Kidney tubule cell (primary cell): ENCODE measurements at regions not wholly inside any gene's neighbourhood (a gene's known extent, or its start where the extent isn't known, plus 50 kb on each side); places are given as distances from the start of the nearest gene placed in this dataset.

ENCODE experiments used
- DNase-seq: peaks from one replicate; pipeline ENCODE4 v3.0.0-alpha.2; 2018; ENCODE audit warnings: low spot score

DNA sequence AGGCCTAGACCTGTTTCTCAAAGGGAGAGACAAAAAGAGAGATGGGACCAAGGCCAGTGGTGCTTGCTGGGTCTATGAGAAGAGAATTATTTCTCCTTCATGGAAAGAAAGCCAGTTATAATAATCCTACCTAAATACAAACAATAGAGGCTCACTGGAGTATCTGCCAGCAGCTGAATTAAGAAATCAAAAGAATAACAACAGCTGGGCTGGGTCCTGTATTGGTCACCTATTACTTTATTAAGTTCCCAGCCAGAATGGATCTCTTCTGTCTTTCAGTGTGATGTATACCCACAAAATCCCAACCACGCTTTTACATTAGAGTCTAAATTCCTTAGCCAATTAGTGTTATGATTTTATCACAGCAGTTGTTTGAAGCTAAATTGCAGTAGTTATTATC is 297.8 kb upstream of the DACH1 start:
- no peak for DNase-seq

DNA sequence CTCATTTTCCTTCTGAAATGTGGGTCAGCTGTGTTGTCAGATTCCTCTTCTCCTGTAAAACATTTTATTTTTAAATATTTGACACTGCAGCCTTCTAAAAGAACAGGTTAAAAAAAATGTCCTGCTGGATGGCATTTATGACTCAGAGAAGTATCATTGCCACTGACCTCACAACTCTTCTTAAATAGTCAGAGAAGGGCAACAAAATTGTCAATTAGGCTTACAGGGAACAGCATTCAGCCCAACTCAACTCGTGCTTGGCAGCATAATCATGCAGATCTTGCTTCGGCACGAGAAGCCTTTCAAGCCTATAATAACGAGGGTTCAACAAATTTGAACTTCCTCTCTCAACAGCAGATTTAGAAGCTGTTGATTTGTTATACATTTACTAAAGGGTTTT is 296.7 kb upstream of the DACH1 start:
- peak; percentile 51 for DNase-seq

DNA sequence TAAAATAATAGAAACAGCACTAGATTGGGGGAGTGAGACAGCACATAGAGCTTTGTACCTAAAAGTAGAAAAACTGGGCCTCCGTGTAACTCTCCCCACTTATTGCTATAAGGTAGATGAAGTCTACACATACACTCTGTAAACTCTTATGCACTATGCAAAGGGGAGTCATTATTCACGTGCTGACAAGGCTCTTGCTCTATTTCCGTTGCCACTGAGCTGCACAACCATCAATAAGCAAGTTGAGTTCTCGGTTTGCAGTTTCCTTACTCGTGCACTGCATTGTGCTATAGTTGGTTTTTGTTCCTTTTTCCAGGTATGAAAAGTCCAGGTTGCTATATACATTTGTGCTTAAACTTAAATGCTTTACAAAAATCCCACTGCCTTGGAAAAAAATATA is 294.0 kb upstream of the DACH1 start:
- DNase-seq, result no peak

DNA sequence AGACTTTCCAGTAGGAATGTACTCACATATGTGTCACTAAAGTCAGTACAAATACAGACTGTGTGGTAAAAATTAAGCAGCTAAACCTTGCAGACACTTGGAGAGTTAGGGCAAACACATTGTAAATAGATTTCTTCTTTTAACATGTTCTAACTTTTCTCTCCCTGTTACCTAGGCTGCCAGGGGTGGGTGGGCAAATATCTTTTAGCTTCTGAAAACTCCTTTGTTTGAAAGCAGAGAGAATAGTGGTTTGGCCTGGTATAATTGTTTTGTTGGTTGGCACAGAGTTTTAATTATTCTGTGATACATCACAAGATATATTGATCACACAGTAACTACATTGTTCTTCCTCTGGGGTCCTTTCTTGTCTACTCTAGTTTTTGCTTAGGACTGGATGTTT is 289.8 kb upstream of the DACH1 start:
- DNase-seq, result no peak

DNA sequence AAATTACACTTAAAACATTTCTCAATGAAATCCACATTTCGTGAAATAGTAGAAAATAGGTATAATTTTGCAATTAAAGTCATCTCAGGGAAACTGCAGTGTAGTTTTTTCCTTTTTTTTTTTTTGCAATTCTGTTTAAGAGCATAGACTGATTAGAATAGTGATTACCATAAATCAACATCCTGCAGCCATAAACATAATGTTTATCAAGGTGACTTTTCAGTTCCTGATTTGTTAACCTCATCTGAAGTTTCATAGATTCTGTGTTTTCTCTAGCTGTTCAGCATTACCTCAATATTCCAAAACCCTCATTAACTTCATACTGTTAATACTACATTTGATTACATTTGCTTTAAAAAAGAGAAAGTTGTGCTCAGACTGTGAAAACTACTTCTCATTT is 286.3 kb upstream of the DACH1 start:
- DNase-seq, result no peak

DNA sequence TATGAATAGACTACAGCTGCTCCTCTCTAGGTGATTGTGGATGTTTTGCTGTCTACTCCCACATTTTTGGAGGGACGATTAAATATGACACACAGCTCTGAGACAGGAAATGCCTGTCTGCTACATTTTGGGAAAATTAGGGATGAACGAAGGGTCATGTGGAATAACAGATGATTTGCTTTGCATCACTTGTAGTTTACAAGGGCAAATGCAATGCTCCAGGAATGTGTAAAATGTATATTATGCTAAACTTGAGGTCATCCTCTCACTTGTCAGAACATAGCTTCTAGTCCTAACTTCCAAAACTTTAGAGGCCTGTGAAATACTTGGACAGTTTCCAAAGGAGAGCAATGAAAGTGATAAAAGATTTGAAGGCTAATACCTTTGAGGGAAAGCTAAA is 284.2 kb upstream of the DACH1 start:
- no peak for DNase-seq

DNA sequence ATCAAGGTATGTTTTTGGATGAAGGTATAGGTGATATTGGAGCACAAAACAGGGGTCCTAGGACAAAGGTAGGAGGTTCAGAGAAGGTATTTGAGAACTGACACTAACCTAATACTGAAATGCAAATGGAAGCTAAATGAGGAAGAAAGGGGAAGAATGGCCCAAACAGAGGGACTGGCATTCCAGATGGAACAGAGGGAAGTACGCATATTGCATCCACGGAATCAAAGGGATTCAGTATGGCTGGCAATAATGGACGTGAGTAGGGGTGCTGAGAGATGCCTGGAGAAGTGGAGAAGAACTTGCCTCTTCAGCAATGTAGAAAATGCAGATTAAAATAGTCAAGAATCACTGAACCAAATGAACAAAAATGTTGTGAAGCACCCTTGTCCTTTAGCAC is 283.5 kb upstream of the DACH1 start:
- no peak for DNase-seq

DNA sequence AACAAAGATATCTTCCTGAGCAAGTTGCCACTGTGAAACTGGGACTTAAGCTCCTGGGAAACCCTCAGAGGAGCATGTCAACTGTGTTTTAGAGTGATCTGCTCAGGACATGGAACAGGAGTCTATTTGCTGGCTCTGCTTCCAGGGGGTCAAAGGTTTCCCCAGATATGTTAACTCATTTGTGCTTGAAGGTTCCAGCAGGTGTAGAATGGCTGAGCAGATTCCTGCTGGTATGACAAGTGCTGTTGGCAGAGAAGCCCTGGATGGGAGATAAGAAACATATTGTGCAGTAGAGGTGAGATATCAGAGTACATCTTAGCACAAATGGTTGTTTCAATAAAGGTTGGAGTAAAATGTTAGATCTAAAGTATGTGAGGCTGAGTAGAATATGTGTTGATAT is 282.7 kb upstream of the DACH1 start:
- no peak for DNase-seq

DNA sequence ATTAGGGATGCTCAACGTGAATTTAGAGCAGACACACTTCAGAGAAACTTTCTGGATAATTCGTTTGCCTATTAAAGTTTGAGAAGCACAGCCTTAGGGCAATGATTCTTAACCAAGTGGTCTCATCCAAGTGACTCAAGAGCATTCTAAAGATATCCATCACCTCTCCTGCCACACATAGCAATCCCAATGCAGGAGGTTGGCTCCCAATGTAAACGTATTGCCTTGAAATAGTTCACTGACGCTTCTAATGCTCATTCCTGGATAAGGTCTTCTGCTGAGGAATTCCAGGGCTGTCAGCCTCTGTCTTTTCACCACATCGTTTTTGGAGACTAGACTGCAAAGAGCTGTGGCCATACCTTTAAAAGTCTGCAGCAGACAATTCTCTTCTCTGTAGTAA is 279.8 kb upstream of the DACH1 start:
- no peak for DNase-seq

DNA sequence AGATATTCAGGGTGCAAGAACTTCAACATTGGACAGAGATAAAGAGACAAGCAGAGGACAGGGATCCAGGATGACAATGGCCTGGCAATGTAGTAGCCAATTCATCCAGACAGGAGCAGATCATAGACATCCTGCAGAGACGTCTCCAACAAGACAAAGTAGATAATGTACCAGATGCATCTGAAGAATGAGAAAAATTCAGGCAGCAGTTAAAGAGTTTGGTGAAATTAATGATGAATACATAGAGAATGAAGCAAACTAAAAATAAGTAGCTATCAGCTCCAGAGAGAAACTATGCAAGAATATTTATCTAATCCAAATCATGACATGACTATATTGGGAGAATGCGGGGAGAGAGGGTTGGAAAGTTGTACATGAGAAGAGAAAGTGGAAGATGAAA is 278.4 kb upstream of the DACH1 start:
- DNase-seq, result no peak

DNA sequence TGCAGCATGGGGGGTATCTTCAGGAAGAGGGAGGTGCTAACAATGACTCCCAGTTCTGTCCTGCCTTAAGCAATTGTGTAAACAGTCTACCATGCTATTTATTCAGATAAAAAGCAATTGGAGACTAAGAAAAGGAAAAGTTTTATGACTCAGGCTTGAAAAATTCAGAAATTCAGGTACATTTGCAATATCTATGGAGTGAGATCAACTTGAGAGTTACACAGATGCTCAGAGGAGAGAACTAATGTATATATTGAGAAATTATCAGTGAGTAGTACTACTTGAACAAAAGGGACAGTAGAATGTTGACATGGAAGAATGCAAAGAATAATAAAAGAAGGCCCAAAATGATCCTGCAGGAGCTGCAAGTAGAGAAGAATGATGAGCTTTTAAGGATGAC is 277.6 kb upstream of the DACH1 start:
- DNase-seq, result no peak

DNA sequence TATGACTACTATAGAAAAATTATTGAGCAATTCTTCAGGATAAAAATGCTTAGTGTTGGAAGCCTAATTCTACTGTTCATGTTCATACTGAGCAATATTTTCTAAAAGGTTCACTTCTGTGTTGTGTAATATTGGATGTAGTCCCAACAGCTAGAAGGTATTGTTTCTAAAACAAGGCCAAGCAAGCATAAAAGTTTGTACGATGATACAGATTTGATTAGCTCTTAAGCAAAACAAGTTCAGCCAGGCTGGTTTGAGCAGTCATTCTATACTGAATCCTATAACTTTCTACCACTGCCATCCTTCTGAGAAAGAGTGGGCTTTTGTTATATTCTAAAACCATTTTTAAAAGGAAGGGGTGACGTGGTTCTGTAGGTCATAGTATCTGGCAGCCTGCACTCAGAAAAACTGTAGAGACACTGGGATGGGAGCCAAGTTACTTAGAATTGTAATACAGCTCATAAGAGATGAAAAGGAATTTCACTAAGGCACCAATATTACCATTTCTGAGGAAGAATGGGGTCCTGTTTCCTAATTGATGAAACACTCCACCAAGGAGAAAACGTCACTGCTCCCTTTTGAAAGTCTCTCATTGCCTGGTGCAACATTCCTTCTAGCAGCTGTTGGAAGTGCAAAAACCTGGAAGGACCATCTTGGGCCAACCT is 275.0 kb upstream of the DACH1 start:
- no peak for DNase-seq

DNA sequence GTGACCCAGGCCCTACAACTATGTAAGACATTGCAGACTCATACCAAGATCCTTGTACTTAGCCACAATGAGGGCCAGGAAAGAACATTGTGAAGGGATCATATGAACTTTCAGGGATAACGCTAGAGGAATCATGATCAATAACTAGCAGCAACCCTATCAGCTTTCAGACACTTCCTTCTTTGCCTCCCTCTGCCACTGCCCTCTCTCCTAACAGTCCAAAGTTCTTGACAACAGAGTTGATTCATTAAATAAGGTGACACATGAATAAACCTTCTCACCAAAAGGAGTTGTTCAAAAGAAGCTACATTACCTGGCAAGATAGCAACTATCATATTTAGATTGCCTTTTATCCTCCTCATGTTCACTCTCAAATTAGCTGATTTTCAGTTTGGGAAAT is 272.2 kb upstream of the DACH1 start:
- DNase-seq, result no peak

DNA sequence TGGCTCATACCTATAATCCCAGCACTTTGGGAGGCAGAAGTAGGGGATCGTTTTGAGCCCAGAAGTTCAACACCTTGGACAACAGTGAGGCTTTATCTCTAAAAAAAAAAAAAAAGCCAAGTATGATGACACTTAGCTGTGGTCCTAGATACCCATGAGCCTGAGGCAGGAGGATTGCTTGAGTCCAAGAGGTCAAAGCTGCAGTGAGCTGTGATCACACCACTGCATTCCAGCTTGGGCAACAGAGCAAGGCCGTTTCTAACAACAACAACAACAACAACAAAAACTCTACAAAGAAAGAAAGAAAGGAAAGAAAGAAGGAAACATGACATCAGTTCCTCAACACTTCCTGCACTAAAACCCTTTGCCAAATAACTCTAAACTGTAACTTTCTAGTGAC is 265.1 kb upstream of the DACH1 start:
- no peak for DNase-seq

DNA sequence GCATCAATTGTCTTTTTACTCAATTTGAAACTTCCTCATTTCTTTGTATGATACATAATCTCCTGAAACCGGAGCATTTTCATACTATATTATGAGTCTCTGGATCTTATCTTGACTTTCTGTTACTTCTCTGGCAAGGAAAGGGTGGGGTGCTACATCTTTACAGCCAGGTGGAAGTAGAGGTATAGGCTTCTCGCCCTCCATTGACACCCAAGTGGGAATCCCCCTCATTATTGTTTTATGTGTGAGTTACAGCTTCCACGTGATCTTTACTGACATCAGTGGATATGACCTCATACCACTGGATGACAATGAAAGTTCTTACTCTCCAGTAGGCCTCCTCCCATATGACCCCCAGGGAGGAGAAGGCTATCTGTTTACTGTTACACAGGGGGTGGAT is 262.1 kb upstream of the DACH1 start:
- DNase-seq, result no peak

DNA sequence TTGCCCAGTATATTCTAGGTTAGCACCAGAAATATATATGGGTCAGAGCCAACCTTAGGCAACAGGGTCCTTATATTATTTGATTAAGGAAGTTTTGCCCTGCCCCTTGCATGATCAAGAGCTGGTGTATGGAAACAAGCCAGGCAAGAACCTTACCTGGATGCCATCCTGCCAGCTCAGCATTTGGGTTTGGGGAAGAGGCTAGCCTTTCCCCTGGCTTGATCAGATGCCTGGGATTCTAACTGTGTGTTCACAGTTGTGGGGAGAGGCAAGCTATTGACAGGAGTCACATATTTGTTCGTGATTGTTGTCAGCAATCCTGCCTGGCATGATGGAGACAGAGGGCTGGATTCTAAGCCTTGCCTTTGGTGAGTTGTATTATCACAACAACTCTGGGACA is 260.0 kb upstream of the DACH1 start:
- peak; percentile 20 for DNase-seq

DNA sequence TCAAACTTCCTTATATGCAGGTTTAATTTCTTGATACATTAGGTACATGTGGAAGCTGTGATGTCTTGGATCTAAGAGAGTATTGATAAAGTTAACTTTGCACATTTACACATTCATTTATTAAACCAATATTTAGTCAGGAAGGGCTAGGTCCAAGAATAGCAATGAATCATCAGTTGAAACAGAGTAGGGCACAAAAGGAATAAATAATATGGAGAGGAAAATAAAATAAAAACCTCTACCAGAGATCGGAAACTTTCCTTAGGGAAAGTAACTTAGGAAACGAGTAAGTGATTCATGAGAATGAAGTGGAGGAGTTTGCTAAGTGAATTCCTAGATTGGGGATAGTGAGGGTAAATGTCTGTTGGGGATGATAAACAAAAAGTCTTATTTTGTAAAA is 259.4 kb upstream of the DACH1 start:
- DNase-seq, result no peak

DNA sequence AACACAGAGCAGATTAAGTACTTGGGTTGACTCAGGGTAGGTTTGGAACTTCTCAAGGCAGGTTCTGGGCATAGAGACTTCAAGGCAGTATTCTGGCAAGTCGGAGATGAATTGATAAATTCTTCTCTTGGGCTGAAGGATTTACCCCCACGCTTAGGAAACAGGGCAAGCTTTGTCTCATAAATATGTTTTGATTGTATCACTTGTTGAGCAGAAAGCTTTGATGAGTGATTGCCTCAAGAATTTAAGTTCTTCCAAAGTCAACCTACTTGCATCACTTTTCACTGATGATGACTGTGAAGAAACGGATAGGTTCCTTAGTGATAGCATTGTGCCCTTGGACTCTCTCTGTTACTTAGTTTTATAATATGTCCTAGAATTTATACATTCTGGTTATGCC is 258.6 kb upstream of the DACH1 start:
- peak; percentile 22 for DNase-seq

DNA sequence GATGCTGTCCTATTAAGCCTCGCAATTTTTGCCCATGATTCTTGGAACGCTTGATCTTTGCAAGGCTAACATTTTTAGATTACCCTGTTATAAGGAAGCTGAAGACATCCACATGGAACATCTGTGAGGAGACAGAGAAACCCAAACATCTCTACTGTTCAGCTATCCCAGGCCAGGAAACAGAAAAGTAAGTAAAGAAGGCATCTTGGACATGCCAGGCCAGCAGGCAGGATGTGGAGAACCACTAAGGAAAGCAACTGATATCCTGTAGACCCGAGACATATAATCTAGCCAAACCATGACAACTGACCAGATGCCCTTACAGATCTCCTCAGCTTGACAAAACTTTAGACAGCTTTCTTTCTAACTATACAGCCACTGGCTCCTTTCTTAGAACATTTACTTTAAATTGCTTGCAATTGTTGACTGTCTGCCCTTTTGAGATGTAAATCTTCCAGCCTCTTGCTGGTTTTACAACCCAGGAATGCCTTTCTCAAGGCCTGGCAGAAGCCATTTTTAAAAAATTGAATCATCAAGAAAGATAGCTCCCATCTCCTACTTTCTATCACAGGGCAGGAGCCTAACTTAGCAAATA is 255.8 kb upstream of the DACH1 start:
- DNase-seq, result no peak

DNA sequence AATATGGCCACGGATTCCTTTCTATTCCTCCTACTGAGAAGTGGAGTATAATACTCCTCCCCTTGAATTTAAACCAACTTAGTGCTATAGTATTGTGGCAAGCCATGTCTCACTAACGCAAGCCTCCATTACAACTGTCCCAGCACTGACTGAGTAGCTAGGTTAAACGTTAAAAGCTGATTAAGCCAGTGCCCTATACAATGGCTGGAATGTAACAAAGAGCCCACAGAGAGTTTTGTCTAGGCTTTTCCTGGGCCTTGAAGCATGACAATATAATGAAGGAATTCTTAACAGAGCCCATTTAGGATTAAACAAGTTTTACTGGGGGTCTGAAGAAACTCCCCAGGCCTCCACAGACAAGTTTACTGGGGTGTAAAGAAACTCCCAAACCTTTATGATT is 254.5 kb upstream of the DACH1 start:
- DNase-seq, result peak; percentile 58

DNA sequence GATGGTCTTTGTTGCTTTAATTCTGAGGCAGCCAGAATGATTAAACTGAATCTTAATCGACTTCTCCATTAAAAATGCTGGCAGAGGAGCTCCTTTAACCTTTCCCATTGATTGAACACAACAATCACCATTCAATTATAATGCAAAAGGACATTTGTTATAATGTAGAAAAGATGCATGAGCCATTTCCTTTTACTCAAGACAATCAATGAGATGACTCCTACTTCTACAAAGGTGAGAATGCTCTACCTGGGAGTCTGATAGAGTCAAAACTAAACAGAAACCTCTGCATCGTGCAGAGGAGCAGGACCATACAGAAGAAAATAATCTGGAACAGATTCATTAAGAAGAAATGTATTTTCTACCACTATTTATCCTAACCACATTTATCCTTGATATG is 253.6 kb upstream of the DACH1 start:
- no peak for DNase-seq

DNA sequence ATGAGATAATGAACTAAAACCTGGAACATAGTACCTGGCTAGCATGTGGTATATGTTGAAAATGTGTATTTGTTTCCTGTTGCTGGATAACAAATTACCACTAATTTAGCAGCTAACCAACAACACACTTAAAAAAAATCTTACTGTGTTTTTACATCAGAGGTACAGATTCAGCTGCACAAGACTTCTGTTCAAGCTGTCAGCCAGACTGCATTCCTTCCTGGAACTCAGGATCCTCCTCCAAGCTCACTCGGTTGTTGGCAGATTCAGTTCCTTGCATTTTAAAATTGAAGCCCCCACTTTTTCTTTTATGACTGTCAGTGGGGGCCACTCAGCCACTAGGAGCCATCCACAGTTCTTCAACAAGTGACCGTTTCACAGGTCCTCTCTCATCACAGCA is 246.9 kb upstream of the DACH1 start:
- DNase-seq, result no peak

DNA sequence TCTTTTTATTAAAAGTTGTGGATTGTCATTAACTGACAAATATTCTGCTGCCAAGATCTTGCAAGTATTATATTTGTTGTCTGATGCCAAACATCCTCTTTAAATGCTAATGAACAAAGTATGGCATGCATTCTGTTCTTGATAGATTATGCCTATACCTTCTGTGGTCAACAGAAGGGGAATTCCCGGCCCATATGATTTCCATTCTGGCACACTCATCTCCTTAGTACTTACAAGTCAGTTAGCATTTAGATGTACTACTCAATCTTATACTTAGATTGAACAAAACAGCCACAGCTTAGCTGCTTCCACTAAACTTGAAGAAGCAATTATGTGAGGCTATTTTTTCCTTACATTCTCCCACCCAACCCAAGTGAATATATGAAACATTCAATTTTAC is 246.1 kb upstream of the DACH1 start:
- no peak for DNase-seq

DNA sequence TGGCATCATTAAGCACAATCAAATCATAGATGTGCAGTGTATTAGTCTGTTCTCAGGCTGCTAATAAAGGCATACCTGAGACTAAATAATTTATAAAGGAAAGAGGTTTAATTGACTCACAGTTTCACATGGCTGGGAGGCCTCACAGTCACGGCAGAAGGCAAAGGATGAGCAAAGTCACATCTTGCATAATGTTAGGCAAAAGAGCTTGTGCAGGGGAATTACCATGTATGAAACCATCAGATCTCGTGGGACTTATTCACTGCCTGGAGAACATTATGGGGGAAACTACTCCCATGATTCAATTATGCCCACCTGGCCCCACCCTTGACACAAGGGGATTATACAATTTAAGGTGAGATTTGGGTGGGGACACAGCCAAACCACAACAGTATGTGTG is 245.2 kb upstream of the DACH1 start:
- no peak for DNase-seq

DNA sequence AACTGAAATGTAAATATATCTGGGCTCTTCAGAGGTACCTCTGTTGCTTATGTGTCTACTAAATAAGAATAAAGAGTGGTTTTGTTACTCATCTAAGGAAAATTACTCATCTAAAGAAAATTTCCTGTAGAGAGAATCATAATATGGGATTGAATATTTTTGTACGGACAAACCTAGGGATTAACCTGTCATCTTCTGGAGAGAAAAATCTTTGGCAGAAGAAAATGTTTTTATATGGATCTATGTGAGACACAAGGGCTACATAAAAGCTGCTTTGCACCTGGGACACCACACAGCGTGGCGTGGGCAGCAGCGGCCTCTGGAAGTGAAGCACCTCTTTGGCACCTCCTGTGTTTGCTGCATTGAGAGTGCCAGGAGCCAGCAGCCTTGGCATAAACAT is 242.9 kb upstream of the DACH1 start:
- peak; percentile 19 for DNase-seq
